ENCODE measurements at regions not wholly inside any gene's neighbourhood (a gene's known extent, or its start where the extent isn't known, plus 50 kb on each side); places are given as distances from the start of the nearest gene placed in this dataset. TPM values are rescaled to one million over a fixed set of nuclear protein-coding genes. Genes with fewer than 3 reads are reported as not detected.
"Not testable (repeated sequence)": the region's sequence is repeated elsewhere in the genome, so short reads cannot be mapped to it uniquely, and the experiment has no call there.

GRCh38 chr4:55277011-55277410 lies 69.0 kb upstream of the SRD5A3 start:
- H3K4me3 ChIP-seq (ENCODE audit: low read depth, low read length), result no peak overlapping the region
- TF ChIP-seq CTCF (IDR thresholded peaks at IDR 0.05; ENCODE audit: insufficient read depth, low read length), result no peak
- no peak for DNase-seq (ENCODE audit: low read depth)

GRCh38 chr4:55278316-55278715 lies 67.7 kb upstream of the SRD5A3 start:
- no peak overlapping the region for H3K4me3 ChIP-seq (ENCODE audit: low read depth, low read length)
- no peak for DNase-seq (ENCODE audit: low read depth)
- TF ChIP-seq CTCF (IDR thresholded peaks at IDR 0.05; ENCODE audit: insufficient read depth, low read length), result no peak

GRCh38 chr4:55280474-55280873 lies 65.6 kb upstream of the SRD5A3 start:
- DNase-seq (ENCODE audit: low read depth); H3K4me3 ChIP-seq (ENCODE audit: low read depth, low read length): not testable (repeated sequence)

- DNase-seq (ENCODE audit: low read depth), result not testable (repeated sequence)
Observed at GRCh38 chr4:55281118-55281683, 64.8 kb upstream of the SRD5A3 start.

GRCh38 chr4:55284331-55284730 lies 61.7 kb upstream of the SRD5A3 start:
- no peak overlapping the region for H3K4me3 ChIP-seq (ENCODE audit: low read depth, low read length)
- no peak for DNase-seq (ENCODE audit: low read depth)
- TF ChIP-seq CTCF (IDR thresholded peaks at IDR 0.05; ENCODE audit: insufficient read depth, low read length), result no peak

More at GRCh38 chr4:55281118-55281683, 64.8 kb upstream of the SRD5A3 start:
- H3K4me3 ChIP-seq (ENCODE audit: low read depth, low read length), result not testable (repeated sequence)

GRCh38 chr4:55291227-55291640 lies 54.8 kb upstream of the SRD5A3 start:
- TF ChIP-seq CTCF (IDR thresholded peaks at IDR 0.05; ENCODE audit: insufficient read depth, low read length), result no peak
- no peak overlapping the region for H3K4me3 ChIP-seq (ENCODE audit: low read depth, low read length)
- DNase-seq (ENCODE audit: low read depth), result peak; percentile 70

- H3K4me3 ChIP-seq (ENCODE audit: low read depth, low read length), result no peak overlapping the region
- no peak for TF ChIP-seq CTCF (IDR thresholded peaks at IDR 0.05; ENCODE audit: insufficient read depth, low read length)
- DNase-seq (ENCODE audit: low read depth), result peak; percentile 29
Observed at GRCh38 chr4:55296096-55296495, 49.9 kb upstream of the SRD5A3 start.

Small RNA genes lying in the stretch of these regions (small RNA-seq; reads per million reads assigned to genes)
- not detected for gene RN7SL822P
- not detected for gene RNU6-746P

Measured in fibroblast of the aortic adventitia (primary cell).